HG02870 (cell line): ENCODE measurements at regions not wholly inside any gene's neighbourhood (a gene's known extent, or its start where the extent isn't known, plus 50 kb on each side); places are given as distances from the start of the nearest gene placed in this dataset.

ENCODE experiments used
- ATAC-seq: cut with Tn5 transposase; IDR thresholded peaks from one replicate; pipeline ENCODE4 v1.9.1; 2021; ENCODE audit warnings: mild to moderate bottlenecking, moderate library complexity; ENCODE audit not compliant: unreplicated experiment

DNA sequence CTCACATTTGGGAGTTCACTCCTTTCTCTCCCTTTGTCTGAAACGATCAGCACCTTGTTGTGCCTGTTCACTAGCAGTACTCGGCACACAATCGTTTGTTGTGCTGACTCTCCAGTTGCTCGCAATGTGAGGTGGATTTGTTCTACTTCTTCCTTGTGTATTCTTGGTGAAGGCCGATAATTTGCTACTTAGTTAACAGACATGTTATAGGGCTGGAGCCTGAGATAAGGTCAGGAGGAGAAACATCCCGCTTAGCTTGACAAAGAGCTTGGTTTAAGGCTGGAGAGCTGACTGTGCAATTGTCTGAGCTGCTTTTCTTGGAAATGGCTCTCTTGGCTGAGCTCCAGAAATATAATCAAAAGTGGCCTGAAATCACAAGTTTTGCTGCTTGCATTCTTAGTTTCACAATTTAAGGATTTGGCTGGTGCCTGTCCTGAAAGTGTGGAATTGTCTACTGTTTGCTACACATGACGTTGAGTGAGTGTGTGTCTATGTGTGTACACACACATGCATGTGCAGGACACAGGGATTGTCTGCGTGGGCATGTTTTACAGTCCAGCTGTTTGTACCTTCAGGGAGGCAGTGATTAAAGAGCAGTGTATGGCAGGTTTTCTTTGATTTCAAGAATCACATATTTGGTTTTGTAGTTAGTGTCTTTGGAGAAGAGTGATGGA lies 77.7 kb downstream of the ARF6 start:
- peak; percentile 11 for ATAC-seq

GRCh38 chr14:49971156-49972130 lies 78.6 kb downstream of the ARF6 start:
- ATAC-seq: peak; percentile 92

GRCh38 chr14:49972131-49972671 lies 79.3 kb downstream of the ARF6 start:
- no peak for ATAC-seq

DNA sequence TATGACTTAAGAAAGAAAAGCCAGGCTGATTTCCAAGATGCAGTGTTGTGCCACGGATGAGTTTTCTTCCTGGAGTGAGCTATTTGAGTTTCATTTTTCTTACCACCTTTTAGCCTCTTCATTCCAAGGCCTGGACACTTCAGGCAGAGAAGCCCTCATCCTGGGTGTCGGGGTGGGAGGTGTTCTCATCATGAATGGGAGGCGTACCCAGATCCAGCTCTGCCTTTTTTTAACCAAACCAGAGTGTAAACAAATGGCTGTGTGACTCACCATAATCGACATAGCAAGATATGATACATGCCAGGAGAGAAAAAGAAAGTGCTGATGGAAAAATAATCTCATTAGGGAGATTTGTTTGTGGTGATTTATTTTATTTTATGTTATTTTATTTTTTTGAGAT lies 79.9 kb downstream of the ARF6 start:
- ATAC-seq: no peak

GRCh38 chr14:49975276-49975675 lies 82.4 kb downstream of the ARF6 start:
- ATAC-seq: no peak

DNA sequence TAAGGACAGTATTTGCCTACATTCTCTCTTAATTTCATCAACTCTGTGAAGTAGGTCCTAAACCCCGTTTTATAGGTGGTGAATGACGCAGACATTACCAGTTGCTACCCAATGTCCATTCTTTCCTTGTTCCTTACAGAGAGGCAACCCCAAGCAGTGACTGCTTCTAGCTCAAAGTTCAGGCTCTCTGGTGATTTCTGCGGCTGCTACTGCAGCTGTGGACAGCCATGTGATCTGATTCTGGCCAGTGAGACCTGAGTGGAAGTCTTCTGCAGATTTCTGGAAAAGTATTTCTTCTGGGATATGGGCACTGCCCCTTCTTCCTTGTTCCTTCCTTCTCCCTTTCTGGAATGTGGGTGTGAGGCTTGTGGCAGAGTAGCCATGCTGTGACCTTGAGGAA lies 82.9 kb downstream of the ARF6 start:
- ATAC-seq: no peak

DNA sequence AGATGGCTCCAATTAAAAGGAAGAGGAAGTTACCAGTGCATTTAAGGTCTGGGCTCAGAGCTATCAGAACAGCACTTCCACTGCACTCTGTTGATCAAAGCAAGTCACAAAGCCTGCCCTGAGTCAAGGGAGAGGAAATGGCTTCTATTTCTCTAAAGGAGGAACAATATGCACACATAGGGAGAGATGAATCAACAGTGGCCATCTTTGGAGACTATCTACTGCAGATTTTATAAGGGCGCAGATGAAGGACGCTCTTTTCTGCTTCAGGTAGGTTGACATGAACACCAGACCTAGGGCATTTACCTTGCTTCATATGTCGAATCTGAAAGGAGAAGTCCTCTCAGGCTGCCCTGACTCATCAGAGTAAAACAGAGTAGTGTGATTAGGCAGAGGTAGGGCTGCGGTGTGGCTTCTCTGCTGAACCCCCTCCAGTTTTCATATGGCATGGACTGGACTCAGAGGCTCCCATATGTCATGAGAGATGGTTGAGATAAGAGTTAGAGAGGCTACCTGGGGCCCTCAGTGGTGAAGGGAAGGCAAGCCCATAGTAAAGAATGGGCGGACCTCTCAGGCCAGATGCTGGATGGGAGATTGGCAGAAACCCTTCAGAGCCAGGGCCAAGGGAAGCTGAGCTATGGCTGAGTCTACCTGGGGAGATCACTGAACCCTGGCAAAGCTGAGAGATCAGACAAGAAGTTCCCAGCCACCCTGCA lies 84.4 kb downstream of the ARF6 start:
- ATAC-seq: peak; percentile 90

- no peak for ATAC-seq
Observed at GRCh38 chr14:49980027-49980426, 87.1 kb downstream of the ARF6 start.

GRCh38 chr14:49982082-49982481 lies 89.2 kb downstream of the ARF6 start:
- ATAC-seq: no peak

DNA sequence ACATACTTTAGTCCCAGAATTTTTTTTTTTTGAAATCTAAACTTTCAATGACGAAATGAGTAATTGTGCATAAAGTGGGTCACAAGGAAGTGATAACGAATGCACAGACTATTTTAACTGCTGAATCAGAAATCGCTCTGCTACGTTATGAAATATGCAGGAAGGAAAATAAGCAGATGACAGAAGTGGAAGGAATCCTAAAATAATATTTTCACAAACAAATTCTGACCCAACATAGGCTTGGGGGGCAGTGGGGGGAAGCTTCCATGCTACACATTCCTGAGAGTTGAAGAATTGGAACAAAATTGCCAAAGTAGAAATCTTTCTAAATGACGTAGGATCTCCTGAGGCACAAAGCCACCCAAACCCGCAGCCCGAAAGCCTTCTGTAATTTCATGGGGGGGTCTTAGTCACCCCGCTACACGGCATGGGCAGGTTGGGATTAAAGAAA lies 89.6 kb downstream of the ARF6 start:
- ATAC-seq: no peak

DNA sequence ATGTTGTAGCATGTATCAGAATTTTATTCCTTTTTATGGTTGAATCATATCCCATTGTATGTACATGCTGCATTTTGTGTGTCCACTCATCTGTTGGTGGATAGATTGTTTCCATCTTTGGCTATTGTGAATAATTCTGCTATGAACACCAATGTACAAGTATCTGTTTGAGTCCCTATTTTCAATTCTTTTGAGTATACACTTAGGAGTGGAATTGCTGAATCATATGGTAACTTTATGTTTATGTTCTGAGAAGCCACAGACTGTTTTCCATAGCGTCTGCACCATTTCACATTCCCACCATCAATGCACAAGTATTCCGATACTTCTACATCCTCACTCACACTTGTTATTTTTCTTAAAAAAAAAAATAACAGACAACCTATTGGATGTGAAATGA lies 91.5 kb downstream of the ARF6 start:
- ATAC-seq: no peak

DNA sequence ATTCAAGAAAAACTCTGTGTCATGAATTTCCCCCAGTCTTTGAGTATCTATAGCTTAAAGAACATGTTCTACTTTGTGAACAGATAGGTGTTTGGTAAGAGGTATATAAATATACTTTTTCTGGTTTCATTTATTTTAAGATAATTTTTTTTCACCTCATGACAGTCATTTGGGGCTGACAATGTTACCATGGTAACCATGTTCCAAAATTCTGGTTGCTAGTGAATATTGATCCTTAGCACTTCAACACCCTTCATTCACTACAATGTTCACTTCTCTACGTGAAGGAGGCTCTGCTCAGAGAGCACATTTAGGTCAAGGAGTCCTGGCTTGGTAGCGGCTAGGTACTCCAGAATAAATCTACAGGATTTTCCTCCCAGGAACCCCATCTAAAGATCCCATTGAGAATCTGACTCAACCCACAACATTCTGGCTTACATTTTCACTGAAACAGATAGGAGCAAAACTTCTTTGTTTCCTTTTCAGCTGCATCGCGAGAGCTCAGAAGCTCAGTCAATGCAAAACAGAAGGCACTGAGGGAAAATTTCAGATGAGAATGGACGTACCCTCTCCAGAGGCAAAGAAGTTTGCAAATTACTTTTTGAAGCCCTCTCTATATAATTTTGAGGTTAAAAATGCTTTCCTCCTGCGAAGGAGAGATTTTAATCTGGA lies 93.6 kb downstream of the ARF6 start:
- ATAC-seq: no peak

- no peak for ATAC-seq
Observed at GRCh38 chr14:49988080-49988990, 95.5 kb downstream of the ARF6 start.

GRCh38 chr14:49989966-49990365 lies 97.1 kb downstream of the ARF6 start:
- no peak for ATAC-seq

DNA sequence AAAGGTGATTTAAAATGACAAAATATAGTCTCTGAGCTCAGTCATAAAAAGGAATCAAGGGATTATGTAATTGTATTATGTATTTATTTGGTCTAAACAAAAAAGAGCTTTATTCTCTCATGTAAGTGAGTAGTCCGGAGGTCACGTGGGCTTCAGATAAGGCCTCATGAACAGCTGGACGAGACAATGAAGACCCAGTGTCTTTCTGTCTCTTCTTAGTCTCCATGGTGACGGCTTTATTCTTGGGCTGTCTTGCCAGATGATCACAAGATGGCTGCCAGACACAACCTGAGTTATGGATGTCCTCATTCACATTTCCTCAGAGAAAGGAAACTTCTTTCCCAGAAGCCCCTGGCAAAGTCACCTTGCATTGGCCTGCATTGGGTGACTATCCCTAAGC lies 98.6 kb downstream of the ARF6 start:
- no peak for ATAC-seq

GRCh38 chr14:49992036-49992435 lies 99.2 kb downstream of the ARF6 start:
- no peak for ATAC-seq

DNA sequence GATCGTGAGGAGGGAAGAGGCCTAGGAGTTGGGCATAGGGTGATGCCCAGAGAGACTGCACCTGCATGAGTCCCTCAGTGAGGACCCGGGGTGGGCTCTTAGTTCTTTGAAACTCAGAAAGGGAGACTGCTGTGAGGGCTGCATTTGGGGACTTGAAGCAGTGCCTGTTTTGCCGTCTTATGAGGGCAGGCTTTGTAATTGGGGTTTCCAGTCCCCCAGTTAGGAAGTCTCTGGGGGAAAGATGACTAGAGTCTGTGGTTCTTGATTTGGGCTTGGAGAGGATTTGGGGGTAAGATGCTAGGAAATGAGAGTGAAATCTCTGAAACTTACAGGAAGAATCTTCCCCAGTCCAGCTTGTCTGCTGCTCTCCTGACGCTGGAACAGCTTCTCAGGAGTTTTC lies 99.6 kb downstream of the ARF6 start:
- peak; percentile 8 for ATAC-seq

- ATAC-seq: peak; percentile 99
Observed at GRCh38 chr14:49992901-49993339, 100.0 kb downstream of the ARF6 start.

DNA sequence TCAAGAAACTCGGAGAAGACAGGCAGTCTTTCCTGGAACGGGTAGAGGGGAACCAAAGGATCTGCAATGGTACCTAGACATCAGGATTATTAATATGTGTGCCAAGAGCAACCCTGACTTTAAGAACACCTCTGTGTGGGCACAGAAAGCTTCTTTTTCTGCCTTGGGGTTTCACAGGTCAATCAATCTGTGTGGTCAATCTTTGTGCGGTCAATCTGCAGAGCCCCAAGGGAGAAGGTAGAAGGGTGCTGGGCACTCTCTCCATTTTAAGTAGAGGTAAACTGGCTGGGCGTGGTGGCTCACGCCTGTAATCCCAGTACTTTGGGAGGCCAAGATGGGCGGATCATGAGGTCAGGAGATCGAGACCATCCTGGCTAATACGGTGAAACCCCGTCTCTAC lies 100.7 kb downstream of the ARF6 start:
- no peak for ATAC-seq
